Motor neuron (in vitro differentiated cells): ENCODE measurements at regions not wholly inside any gene's neighbourhood (a gene's known extent, or its start where the extent isn't known, plus 50 kb on each side); places are given as distances from the start of the nearest gene placed in this dataset.

Source experiments
- ATAC-seq, 8 experiments: fragments of 200-7000 bp; cut with Tn5 transposase; replicated peaks in 6 of 8; 2 replicates each; pipeline ENCODE4 v1.8.0; 2021; ENCODE audit warnings: mild to moderate bottlenecking in 8 of 8, moderate library complexity in 8 of 8
- H3K27ac ChIP-seq, 2 donors: fragments of 250-450 bp; sonication (Bioruptor Pico); 2 replicates each; pipeline ENCODE4 v1.9.0; 2021; ENCODE audit warnings: antibody characterized with exemption in 2 of 2, mild to moderate bottlenecking in 2 of 2, moderate library complexity in 1 of 2
- H3K4me1 ChIP-seq, 2 donors: fragments of 250-450 bp; sonication (Bioruptor Pico); replicated peaks in 1 of 2; 2 replicates each; pipeline ENCODE4 v1.6.1; 2021; ENCODE audit warnings: antibody characterized with exemption in 2 of 2, mild to moderate bottlenecking in 2 of 2, moderate library complexity in 1 of 2
- H3K4me3 ChIP-seq, 5 donors: fragments of 250-450 bp; sonication (Bioruptor Pico); 2 replicates each; pipeline ENCODE4 v1.9.0; 2021; ENCODE audit warnings: antibody characterized with exemption in 5 of 5, mild to moderate bottlenecking in 5 of 5, moderate library complexity in 4 of 5
- WGBS, 10 experiments: fragments of 450-650 bp; shearing (Covaris generic); methylation state at CpG; one replicate each; pipeline ENCODE4 v1.0.0; 2022; 5-methylcytosine and 5-hydroxymethylcytosine counted together
- in situ Hi-C, 9 experiments: fragments of 400-800 bp; cut with MboI; loops; one replicate each; pipeline ENCODE4 v1.15.0; 2021; ENCODE audit warnings: low sequenced_read_pairs in 9 of 9, low pct_unique_long_range_greater_than_20kb in 2 of 9; ENCODE audit not compliant: unreplicated experiment in 9 of 9

DNA sequence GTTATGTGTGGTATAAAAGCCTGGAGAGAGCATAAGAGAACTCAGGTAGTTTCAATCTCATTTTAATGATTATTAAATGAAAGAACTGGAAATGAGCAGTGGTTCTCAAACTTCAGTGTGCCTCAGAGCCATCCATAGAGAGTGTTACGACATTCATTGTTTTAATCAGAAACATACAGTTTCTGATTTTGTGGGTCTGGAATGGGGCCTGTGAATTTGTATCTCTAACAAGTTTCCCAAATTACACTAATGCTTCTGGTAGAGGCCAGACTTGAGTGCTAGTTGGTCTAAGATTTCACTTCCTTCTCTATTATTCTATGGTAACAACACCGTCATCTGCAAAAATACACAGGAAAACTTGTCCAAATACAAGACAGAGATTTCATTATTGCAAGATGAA is 292.0 kb upstream of the NECTIN3 start:
- WGBS, 10 experiments, result 57 to 100% (median 100%) methylated on average over 1 to 2 of the region's 2 CpGs; no CpG with 5 or more reads in 3 of the 10 experiments
- peaks cover 0 to 7% of the 10 kb centered on the region in 2 donors for H3K4me1 ChIP-seq
- no peak overlapping the region for H3K4me3 ChIP-seq
- in situ Hi-C loops, result no loop called here
- no peak overlapping the region for H3K27ac ChIP-seq
- no peak for ATAC-seq

DNA sequence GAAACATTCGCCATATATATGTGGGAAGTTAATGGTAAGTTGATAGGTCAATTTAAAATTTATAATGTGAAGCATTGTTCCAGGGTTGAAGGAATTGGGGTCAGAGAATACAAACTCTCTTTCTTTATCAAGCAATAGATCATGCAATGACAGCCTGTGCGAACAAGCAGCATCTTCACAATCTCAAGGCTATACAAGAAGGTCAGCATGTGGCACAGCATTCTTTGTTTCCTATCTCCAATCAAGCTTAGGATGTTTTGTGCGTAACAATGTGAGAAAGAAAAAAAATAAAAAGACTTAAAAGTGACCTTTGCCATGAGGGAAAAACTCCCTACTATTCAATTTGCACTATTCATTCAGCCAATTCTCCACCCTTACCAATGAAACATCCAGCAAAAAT is 288.1 kb upstream of the NECTIN3 start:
- H3K4me1 ChIP-seq, result peaks cover 0 to 7% of the 10 kb centered on the region in 2 donors
- in situ Hi-C loops, result no loop called here
- peak in 2 of 8 experiments; percentile 40 to 43 for ATAC-seq
- no peak overlapping the region for H3K4me3 ChIP-seq
- H3K27ac ChIP-seq, result no peak overlapping the region
- WGBS, 10 experiments, result 0 to 100% (median 21%) methylated on average over 1 to 3 of the region's 3 CpGs

GRCh38 chr3:110788794-110789193 is 282.8 kb upstream of the NECTIN3 start:
- H3K4me1 ChIP-seq, result peaks cover 0 to 6% of the 10 kb centered on the region in 2 donors
- no peak overlapping the region for H3K4me3 ChIP-seq
- 71 to 100% (median 100%) methylated on average over 1 of the region's 1 CpG; no CpG with 5 or more reads in 2 of the 10 experiments for WGBS, 10 experiments
- peak in 1 of 8 experiments; percentile 63 for ATAC-seq
- in situ Hi-C loops, result no loop called here
- no peak overlapping the region for H3K27ac ChIP-seq

DNA sequence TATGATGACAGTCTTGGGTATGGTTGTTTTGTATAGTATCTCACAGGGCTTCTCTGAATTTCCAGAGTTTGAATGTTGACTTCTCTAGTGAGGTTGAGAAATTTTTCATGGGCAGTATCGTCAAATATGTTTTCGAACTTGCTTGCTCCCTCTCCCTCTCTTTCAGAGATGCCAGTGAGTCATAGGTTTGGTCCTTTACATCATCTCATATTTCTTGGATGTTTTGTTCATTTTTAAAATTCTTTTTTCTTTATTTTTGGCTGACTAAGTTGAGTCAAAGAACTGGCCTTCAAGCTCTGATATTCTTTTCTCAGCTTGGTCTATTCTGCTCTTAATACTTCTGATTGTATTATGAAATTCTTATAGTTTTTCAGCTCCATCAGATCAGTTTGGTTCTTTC is 282.3 kb upstream of the NECTIN3 start:
- WGBS, 10 experiments, result 7 to 100% (median 83%) methylated on average over 1 to 2 of the region's 2 CpGs; no CpG with 5 or more reads in 1 of the 10 experiments
- no peak overlapping the region for H3K27ac ChIP-seq
- H3K4me3 ChIP-seq, result no peak overlapping the region
- ATAC-seq, result no peak
- in situ Hi-C loops, result no loop called here
- peaks cover 0 to 5% of the 10 kb centered on the region in 2 donors for H3K4me1 ChIP-seq

DNA sequence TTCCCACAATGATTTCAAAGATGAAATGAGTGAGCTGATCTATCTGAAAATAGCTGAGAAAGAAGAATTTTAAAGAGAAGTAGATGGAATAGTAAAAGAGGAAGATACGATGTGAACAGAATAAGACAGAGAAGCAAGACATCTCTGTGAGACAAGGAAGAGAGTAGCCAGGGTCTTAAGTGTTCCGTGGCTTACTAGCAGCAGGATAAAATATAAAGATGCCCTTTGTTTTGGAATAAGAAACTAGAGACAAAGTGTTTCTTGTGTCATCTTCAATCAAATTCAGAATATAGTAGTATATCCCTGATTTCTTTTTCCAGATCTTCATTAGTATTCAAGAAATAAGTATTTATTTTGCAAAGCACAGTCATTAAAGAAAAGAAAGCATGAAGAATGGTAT is 281.0 kb upstream of the NECTIN3 start:
- Histone ChIP-seq H3K27ac (no peak overlapping the region), H3K4me3 (no peak overlapping the region), H3K4me1 (peaks cover 0 to 5% of the 10 kb centered on the region in 2 donors)
- in situ Hi-C loops, result no loop called here
- 67 to 100% (median 93%) methylated on average over 1 to 2 of the region's 2 CpGs for WGBS, 10 experiments
- no peak for ATAC-seq

GRCh38 chr3:110791995-110792686 is 279.5 kb upstream of the NECTIN3 start:
- in situ Hi-C loops, result no loop called here
- Histone ChIP-seq H3K27ac (no peak overlapping the region), H3K4me1 (peaks cover 0 to 5% of the 10 kb centered on the region in 2 donors), H3K4me3 (no peak overlapping the region)
- peak in 6 of 8 experiments; percentile 61 to 94 (median 86) for ATAC-seq
- WGBS, 10 experiments, result 17 to 90% (median 50%) methylated on average over 1 to 2 of the region's 2 CpGs; no CpG with 5 or more reads in 2 of the 10 experiments

DNA sequence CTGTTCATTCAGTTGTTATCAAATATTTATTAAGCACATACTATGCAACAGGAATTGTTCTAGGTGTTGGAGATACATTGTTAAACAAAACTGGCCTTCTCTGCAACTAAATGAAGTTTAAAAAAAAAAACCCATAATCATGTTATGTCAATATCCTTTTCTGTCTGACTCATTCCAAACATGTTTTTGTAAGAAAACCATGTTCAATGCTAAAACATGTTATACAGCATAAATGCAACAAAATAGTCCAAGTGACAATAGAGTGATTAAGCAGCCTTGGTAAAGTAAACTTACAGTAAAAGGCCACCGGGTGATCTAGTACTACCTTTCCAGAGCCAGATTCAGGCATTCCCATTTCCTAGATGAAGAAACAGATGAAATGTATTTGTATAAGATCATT is 278.0 kb upstream of the NECTIN3 start:
- 86 to 100% (median 100%) methylated on average over 1 of the region's 1 CpG; no CpG with 5 or more reads in 3 of the 10 experiments for WGBS, 10 experiments
- Histone ChIP-seq H3K4me3 (no peak overlapping the region), H3K27ac (no peak overlapping the region), H3K4me1 (peaks cover 0 to 5% of the 10 kb centered on the region in 2 donors)
- in situ Hi-C loops, result no loop called here
- ATAC-seq, result no peak

- in situ Hi-C loops, result no loop called here
- peak in 1 of 8 experiments; percentile 40 for ATAC-seq
- Histone ChIP-seq H3K27ac (no peak overlapping the region), H3K4me3 (no peak overlapping the region), H3K4me1 (peaks cover 0 to 5% of the 10 kb centered on the region in 2 donors)
- WGBS, 10 experiments, result 0 to 100% (median 80%) methylated on average over 1 to 2 of the region's 2 CpGs; no CpG with 5 or more reads in 1 of the 10 experiments
These were observed 276.5 kb upstream of the NECTIN3 start for GRCh38 chr3:110795163-110795562.

- in situ Hi-C loops, result no loop called here
- H3K4me1 ChIP-seq, result no peaks in the 10 kb centered on the region
- no peak for ATAC-seq
- WGBS, 10 experiments, result 44 to 100% (median 82%) methylated on average over 1 to 2 of the region's 2 CpGs; no CpG with 5 or more reads in 1 of the 10 experiments
- no peak overlapping the region for H3K27ac ChIP-seq
- no peak overlapping the region for H3K4me3 ChIP-seq
These were observed 272.3 kb upstream of the NECTIN3 start for GRCh38 chr3:110799271-110799670.

DNA sequence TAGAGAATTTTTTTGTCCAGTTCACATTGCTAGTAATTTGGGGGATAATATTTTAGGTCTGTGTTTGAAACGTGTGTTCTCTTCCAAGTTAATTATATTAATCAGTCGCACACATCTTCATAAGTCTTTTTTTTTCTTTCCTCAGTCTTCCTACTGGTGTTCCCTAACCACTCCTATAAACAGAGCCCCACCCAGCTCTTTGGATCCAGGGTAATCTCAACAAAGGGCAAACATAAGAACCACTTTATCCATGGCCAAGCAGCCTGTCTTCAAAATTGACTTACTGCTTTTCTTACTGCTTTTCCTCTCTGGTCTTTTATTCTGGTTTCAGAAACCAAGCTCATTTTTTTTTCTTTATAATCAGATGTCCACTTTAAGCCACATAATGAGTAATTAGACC is 266.8 kb upstream of the NECTIN3 start:
- Histone ChIP-seq H3K4me1 (peaks cover 0 to 5% of the 10 kb centered on the region in 2 donors), H3K4me3 (no peak overlapping the region), H3K27ac (no peak overlapping the region)
- 0 to 100% (median 84%) methylated on average over 1 to 2 of the region's 2 CpGs; no CpG with 5 or more reads in 2 of the 10 experiments for whole genome bisulfite sequencing, 10 experiments
- no peak for ATAC-seq
- in situ Hi-C loops, result no loop called here

GRCh38 chr3:110806924-110807323 is 264.7 kb upstream of the NECTIN3 start:
- Histone ChIP-seq H3K4me1 (peaks cover 0 to 5% of the 10 kb centered on the region in 2 donors), H3K4me3 (no peak overlapping the region), H3K27ac (no peak overlapping the region)
- in situ Hi-C loops, result no loop called here
- no peak for ATAC-seq

DNA sequence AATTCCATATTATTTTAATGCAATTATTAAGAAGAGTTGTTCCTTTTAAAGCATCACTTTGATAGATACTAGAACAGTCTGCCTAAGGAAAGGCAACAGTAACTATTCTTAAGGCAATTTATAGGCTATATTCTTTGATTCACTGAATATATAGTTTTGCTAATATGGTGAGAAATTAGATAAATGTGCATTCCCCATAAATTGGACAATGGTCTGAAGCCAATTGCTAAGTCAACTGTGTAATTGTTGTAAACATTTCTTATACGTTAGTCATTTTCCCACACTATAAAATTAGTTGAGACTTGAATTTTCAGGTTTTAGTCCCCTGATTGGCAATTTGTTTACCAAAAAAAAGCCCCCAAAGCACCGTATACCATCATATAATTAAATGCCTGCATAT is 263.0 kb upstream of the NECTIN3 start:
- H3K4me3 ChIP-seq, result no peak overlapping the region
- 0 to 100% (median 50%) methylated on average over 1 to 2 of the region's 2 CpGs for WGBS, 10 experiments
- in situ Hi-C loops, result no loop called here
- ATAC-seq, result no peak
- H3K4me1 ChIP-seq, result peaks cover 0 to 5% of the 10 kb centered on the region in 2 donors
- H3K27ac ChIP-seq, result no peak overlapping the region

GRCh38 chr3:110810356-110810755 is 261.3 kb upstream of the NECTIN3 start:
- 0 to 100% (median 72%) methylated on average over 1 of the region's 1 CpG; no CpG with 5 or more reads in 2 of the 10 experiments for WGBS, 10 experiments
- in situ Hi-C loops, result no loop called here
- H3K4me1 ChIP-seq, result peaks cover 0 to 5% of the 10 kb centered on the region in 2 donors
- no peak overlapping the region for H3K4me3 ChIP-seq
- H3K27ac ChIP-seq, result no peak overlapping the region
- ATAC-seq, result no peak

GRCh38 chr3:110811050-110811449 is 260.6 kb upstream of the NECTIN3 start:
- in situ Hi-C loops, result no loop called here
- ATAC-seq, result peak in 1 of 8 experiments; percentile 40
- H3K4me1 ChIP-seq, result peaks cover 0 to 5% of the 10 kb centered on the region in 2 donors
- no peak overlapping the region for H3K4me3 ChIP-seq
- no peak overlapping the region for H3K27ac ChIP-seq
